K562 (cell line): ENCODE measurements at regions not wholly inside any gene's neighbourhood (a gene's known extent, or its start where the extent isn't known, plus 50 kb on each side); places are given as distances from the start of the nearest gene placed in this dataset.

Experiments used
- ARNT ChIP-seq, 2 experiments: fragments of 450-650 bp; IDR thresholded peaks; 2 replicates each; pipeline ENCODE4 v1.6.1; 2016; ENCODE audit warnings: mild to moderate bottlenecking in 1 of 2
- CBX5 ChIP-seq: IDR thresholded peaks from 2 replicates; pipeline ENCODE4 v1.6.1; 2014; ENCODE audit warnings: low read depth, borderline replicate concordance
- CCNT2 ChIP-seq: IDR thresholded peaks from 2 replicates; pipeline ENCODE4 v1.6.1; 2011; ENCODE audit warnings: borderline replicate concordance, low read depth, mild to moderate bottlenecking, moderate library complexity, mixed read lengths, low read length; ENCODE audit not compliant: insufficient read length; ENCODE audit errors: extremely low read depth
- FOXA3 ChIP-seq, 2 experiments: fragments of 450-650 bp in 1 of 2; sonication (generic) in 1 of 2; formaldehyde crosslinking; IDR thresholded peaks in 1 of 2; conservative IDR thresholded peaks in 1 of 2; 2 replicates each; pipeline versions ENCODE4 v1.4.0 to v1.8.0; 2020 to 2022; ENCODE audit warnings: mild to moderate bottlenecking in 2 of 2, missing genetic modification reagents in 1 of 2
- JUND ChIP-seq, 2 experiments: IDR thresholded peaks; 2 replicates in 1 of 2; 3 replicates in 1 of 2; pipeline ENCODE4 v1.6.1; 2011; ENCODE audit warnings: borderline replicate concordance in 2 of 2, low read depth in 2 of 2, low read length in 2 of 2, improper control_type of control experiment in 1 of 2, missing biosample characterization in 1 of 2, missing genetic modification characterization in 1 of 2, missing genetic modification reagents in 1 of 2
- PHTF2 ChIP-seq: fragments of 250-450 bp; sonication (Bioruptor Pico); IDR thresholded peaks from 2 replicates; pipeline ENCODE4 v1.5.0; 2021; ENCODE audit warnings: mild to moderate bottlenecking
- POU5F1 ChIP-seq: fragments of 150-350 bp; IDR thresholded peaks from 2 replicates; pipeline ENCODE4 v1.6.1; 2014; ENCODE audit warnings: borderline replicate concordance, low read length, low read depth, mild to moderate bottlenecking; ENCODE audit not compliant: partially characterized antibody
- SMARCC2 ChIP-seq: fragments of 450-650 bp; IDR thresholded peaks from 2 replicates; pipeline ENCODE4 v1.6.1; 2017; ENCODE audit warnings: antibody characterized with exemption, moderate library complexity, mild to moderate bottlenecking, low read depth
- TBP ChIP-seq: optimal IDR thresholded peaks from 2 replicates; pipeline ENCODE3; 2011; ENCODE audit warnings: low read depth, low read length, improper control_type of control experiment
- ZFX ChIP-seq: sonication (generic); formaldehyde crosslinking; IDR thresholded peaks from 2 replicates; pipeline ENCODE4 v1.8.0; 2022; ENCODE audit warnings: mild to moderate bottlenecking, missing genetic modification reagents, moderate library complexity
- ZNF143 ChIP-seq: sonication (generic); formaldehyde crosslinking; IDR thresholded peaks from 2 replicates; pipeline ENCODE4 v1.9.0; 2022; ENCODE audit warnings: mild to moderate bottlenecking, missing genetic modification reagents
- ZNF184 ChIP-seq: sonication (generic); formaldehyde crosslinking; IDR thresholded peaks from 2 replicates; pipeline ENCODE4 v1.5.0; 2020; ENCODE audit warnings: missing genetic modification reagents
- TF ChIP-seq, protein P1 (sequence below): fragments of 250-450 bp; sonication (Bioruptor Pico); IDR thresholded peaks from 2 replicates; pipeline ENCODE4 v1.8.0; 2022; ENCODE audit warnings: moderate library complexity, mild to moderate bottlenecking, inconsistent platforms
- TF ChIP-seq, protein P2 (sequence below), 2 experiments: IDR thresholded peaks in 1 of 2; conservative IDR thresholded peaks in 1 of 2; 2 replicates each; pipeline ENCODE4 v1.6.1; 2016; ENCODE audit warnings: low read depth in 2 of 2, mild to moderate bottlenecking in 1 of 2, missing compliant biosample characterization in 1 of 2, missing genetic modification characterization in 1 of 2, moderate library complexity in 1 of 2
- TF ChIP-seq, protein P3 (sequence below), 3 experiments: fragments of 200-800 bp in 1 of 3; sonication (Bioruptor generic) in 1 of 3; sonication (generic) in 1 of 3; formaldehyde crosslinking in 1 of 3; IDR thresholded peaks; 2 replicates each; pipeline versions ENCODE4 v1.6.1 to v1.8.0; 2016 to 2022; ENCODE audit warnings: mild to moderate bottlenecking in 2 of 3, missing compliant biosample characterization in 2 of 3, missing genetic modification characterization in 2 of 3, missing genetic modification reagents in 1 of 3

DNA sequence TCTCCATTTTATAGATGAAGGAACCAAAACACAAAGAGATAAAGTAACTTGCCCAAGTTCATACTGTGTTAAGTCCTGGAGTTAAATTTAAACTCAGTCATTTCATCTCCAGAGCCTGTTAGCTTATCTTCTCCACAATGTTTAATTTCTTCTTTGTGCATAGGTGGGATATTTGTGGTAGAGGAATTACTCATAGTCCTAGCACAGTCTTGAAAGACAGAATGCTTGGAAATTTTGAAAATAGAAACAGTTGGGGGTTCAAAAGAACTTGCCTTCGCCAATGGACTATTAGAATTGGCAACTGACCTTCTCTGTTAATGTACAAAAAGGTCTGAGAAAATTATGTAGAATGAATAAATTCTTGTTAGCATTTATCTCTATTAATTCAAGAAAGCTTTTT lies 832.0 kb upstream of the PRMT6 start (continued):
- TF ChIP-seq PHTF2 (no peak), ZNF184 (no peak), JUND (IDR thresholded peaks at IDR 0.05; ENCODE audit: borderline replicate concordance, low read depth, low read length) (no peak), JUND (tag; IDR thresholded peaks at IDR 0.05; ENCODE audit: borderline replicate concordance, low read depth, low read length) (no peak), ZNF143 (no peak), FOXA3 (CRISPR knock-in tag; conservative IDR thresholded peaks at IDR 0.05 in 1 of 2, IDR thresholded peaks at IDR 0.05 in 1 of 2) (no peak), SMARCC2 (no peak), CBX5 (no peak), ARNT (IDR thresholded peaks at IDR 0.05) (no peak), CCNT2 (no peak), POU5F1 (no peak), ZFX (CRISPR knock-in tag) (no peak), TBP (no peak)
- TF ChIP-seq, protein P1, sequence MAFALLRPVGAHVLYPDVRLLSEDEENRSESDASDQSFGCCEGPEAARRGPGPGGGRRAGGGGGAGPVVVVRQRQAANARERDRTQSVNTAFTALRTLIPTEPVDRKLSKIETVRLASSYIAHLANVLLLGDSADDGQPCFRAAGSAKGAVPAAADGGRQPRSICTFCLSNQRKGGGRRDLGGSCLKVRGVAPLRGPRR (CRISPR knock-in tag) = no peak
- TF ChIP-seq, protein P2, sequence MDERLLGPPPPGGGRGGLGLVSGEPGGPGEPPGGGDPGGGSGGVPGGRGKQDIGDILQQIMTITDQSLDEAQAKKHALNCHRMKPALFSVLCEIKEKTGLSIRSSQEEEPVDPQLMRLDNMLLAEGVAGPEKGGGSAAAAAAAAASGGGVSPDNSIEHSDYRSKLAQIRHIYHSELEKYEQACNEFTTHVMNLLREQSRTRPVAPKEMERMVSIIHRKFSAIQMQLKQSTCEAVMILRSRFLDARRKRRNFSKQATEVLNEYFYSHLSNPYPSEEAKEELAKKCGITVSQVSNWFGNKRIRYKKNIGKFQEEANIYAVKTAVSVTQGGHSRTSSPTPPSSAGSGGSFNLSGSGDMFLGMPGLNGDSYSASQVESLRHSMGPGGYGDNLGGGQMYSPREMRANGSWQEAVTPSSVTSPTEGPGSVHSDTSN (CRISPR knock-in tag; IDR thresholded peaks at IDR 0.05; ENCODE audit: low read depth) = no peak
- TF ChIP-seq, protein P2 (tag; conservative IDR thresholded peaks at IDR 0.05; ENCODE audit: low read depth) = no peak
- TF ChIP-seq, protein P3, sequence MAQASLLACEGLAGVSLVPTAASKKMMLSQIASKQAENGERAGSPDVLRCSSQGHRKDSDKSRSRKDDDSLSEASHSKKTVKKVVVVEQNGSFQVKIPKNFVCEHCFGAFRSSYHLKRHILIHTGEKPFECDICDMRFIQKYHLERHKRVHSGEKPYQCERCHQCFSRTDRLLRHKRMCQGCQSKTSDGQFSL (CRISPR knock-in tag; IDR thresholded peaks at IDR 0.05) = no peak
- TF ChIP-seq, protein P3 (tag; IDR thresholded peaks at IDR 0.05) = no peak
